GM18498 (cell line): ENCODE measurements at regions not wholly inside any gene's neighbourhood (a gene's known extent, or its start where the extent isn't known, plus 50 kb on each side); places are given as distances from the start of the nearest gene placed in this dataset.
"Not testable (repeated sequence)": the region's sequence is repeated elsewhere in the genome, so short reads cannot be mapped to it uniquely, and the experiment has no call there.

Experiments used
- ATAC-seq: cut with Tn5 transposase; IDR thresholded peaks from one replicate; pipeline ENCODE4 v1.9.1; 2021; ENCODE audit warnings: mild to moderate bottlenecking, moderate library complexity; ENCODE audit not compliant: unreplicated experiment

DNA sequence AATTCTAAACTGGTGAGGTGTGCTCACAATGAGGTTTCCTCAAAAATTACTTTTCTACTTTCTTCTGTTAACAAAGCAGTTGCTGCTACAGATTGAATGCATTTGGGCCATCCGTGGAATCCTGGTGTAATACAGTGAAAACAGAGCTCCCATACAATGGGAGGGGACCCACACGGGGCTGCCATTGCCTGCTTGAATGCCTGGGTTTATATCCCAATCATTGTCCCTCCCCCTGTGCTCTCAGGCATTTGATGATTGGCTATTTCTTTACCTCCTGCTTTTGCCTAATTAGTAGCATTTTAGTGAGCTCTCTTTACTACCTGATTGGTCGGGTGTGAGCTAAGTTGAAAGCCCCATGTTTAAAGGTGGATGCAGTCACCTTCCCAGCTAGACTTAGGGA is 52.9 kb upstream of the CSF1 start:
- not testable (repeated sequence) for ATAC-seq

DNA sequence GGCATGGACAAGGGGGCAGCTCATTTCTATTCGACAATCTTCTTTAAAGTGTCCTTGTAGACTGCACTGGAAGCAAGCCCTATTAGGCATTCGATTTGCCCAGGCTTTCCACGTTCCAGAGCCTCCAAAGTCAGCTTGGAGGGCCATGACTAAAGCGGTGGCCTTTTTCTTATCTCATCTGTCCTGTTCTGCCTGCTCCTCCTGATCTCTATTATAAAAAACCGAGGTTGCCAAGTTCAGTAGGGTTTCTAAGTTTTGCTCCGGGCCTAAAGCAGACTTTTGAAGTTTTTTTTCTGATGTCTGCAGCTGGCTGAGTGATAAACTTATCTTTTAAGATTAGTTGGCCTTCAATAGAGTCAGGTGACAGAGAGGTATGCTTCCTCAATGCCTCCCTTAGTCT is 54.7 kb upstream of the CSF1 start:
- not testable (repeated sequence) for ATAC-seq

GRCh38 chr1:109853972-109854371 is 56.7 kb upstream of the CSF1 start:
- ATAC-seq, result not testable (repeated sequence)

GRCh38 chr1:109852221-109853015 is 58.2 kb upstream of the CSF1 start:
- not testable (repeated sequence) for ATAC-seq

GRCh38 chr1:109850827-109851226 is 59.8 kb upstream of the CSF1 start:
- ATAC-seq, result no peak

DNA sequence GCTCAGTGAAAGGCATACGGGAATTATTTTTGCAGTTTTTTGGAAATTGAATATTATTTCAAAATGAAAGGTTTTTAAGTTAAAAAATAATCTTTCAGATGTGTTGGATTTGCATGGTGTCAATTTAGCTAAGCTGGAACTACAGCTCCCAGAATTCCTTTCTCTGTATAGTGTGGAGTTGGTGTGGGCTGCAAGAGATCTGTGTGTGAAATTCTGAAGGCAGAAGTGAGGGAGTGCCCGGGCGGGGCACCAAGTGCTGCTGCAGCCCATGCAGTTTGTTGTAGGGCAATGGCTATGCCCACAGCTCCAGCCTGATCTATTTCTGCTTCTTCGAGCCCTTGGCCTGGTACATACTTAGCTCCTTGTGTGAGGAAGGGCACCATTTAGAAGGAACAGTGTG is 60.5 kb upstream of the CSF1 start:
- ATAC-seq, result no peak

DNA sequence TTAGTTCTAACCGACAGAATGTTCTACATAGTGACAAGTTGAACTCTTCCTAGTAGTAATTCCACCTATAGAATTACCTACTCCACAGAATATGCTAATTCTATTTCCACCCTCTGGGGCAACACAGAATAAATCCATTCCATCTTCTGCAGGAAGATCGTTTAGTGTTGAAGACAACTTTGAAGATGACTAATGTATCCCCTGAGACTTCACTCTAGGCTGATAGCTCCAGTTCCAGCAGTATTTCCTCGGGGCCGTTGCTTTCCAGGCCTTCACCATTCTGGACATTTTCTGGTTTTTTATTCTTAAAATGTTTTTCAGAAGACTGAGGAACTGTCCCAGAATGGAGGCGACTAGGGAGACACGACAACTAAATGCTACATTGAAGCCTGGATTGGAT is 61.0 kb upstream of the CSF1 start:
- no peak for ATAC-seq

DNA sequence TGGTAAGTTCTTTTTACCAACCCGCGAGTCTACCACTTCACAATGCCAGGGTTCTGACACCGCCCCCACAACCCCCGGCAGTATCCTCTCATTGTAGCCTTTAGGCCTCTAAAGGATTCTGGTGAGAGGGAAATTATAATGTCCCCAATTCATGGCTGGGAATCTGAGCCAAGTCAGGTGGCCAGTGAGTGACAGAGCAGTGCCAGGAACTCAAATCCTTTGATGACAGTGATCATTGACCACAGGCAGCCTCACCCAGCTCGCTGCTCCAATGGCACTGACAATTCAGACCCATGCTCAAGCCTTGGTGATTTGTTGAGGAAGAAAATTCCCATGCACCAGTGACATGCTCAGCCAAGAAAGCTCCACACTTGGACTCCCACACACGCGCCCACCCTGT is 63.4 kb upstream of the CSF1 start:
- ATAC-seq, result no peak

GRCh38 chr1:109846846-109847245 is 63.8 kb upstream of the CSF1 start:
- ATAC-seq, result no peak

GRCh38 chr1:109846162-109846561 is 64.5 kb upstream of the CSF1 start:
- no peak for ATAC-seq

- no peak for ATAC-seq
Observed at GRCh38 chr1:109845658-109846057, 65.0 kb upstream of the CSF1 start.

DNA sequence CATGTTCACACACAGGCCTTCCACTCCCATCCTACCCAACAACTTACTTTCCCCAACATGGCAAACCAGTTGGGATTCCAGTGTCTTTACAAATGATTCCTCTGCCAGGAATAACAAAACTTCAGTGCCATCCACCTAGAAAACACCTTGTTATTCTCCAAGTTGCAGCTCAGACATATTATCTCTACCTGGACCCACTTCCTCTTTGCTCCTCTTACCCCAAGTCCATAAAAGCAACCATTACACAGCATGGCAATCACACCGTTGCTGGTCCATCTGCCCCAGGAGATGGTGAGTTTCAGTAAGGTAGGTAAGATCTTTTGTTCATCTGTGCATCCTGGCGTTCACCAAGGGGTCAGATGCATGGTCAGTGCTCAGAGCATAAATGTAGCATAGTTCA is 66.0 kb upstream of the CSF1 start:
- no peak for ATAC-seq

DNA sequence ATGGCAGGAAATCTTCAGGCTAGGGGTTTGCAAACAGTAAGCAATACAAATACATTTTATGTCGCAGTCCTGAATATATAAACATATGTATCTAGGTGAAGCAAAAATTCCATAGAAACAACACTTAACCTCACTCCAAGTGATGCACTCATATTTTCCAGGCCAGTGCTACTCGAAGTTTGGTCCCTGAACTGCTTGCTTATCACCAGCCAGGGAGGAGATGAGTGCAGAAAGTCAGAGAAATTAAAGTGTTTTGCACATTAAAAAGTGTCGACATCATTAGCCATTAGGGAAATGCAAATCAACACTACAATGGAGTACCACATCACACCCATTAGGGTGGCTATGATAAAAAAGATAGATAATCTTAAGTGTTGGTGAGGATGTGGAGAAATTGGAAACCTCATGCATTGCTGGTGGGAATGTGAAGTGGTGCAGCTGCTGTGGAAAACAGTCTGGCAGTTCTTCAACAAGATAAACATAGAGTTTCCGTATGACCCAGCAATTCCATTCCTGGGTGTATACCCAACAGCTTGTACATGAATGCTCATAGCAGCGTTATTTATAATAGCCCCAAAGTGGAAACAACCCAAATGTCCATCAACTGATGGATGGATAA is 70.5 kb upstream of the CSF1 start:
- no peak for ATAC-seq

DNA sequence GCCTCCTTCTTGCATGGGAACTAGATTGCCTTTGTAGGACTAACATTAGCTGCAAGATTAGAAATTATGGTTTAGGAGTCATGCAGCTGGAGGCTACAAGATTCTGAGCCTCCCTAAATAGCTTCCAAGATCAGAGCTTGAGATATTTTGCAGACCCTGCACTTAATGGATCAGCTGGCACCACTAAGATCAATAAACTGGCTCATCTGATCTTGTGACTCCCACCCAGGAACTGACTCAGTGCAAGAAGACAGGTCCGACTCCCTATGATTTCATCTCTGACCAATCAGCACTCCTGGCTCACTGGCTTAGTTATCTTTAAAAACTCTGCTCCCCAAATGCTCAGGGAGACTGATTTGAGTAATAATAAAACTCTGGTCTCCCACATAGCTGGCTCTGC is 71.4 kb upstream of the CSF1 start:
- ATAC-seq, result not testable (repeated sequence)

GRCh38 chr1:109838838-109839240 is 71.8 kb upstream of the CSF1 start:
- ATAC-seq, result no peak

DNA sequence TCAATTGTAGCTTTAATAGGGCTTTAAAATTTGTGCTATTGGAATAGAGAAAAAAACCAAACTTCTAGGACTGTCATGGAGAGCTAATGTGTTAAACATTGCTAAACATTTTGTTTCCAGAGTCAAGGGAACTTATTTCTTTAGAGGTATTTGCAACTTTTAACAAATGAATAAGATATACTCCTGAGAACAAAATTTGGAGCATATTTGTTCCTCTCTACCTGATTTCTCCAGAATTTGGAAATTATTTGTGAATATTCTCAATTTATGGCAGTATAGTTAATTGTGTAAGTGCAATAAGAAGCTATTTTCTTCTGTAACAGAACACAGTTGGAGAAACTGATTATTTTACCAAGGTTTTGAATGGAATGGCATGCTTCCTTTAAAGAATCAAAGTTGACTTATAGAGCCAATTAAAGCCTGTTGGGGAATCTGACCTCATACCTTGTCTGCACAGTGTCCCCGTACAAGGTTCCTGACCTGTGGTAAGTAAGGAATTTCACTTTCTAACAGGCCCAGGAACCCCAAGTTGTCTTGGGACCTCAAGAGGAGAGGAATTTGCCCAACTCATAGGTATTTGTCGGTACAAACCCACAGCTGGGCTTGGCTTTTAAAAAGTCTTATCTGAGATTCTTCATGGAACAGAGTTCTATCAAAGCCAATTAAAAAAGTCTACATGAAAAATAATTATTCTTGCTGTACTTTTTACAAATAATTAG is 72.6 kb upstream of the CSF1 start:
- no peak for ATAC-seq

GRCh38 chr1:109835645-109836044 is 71.9 kb upstream of the EPS8L3 start:
- not testable (repeated sequence) for ATAC-seq

DNA sequence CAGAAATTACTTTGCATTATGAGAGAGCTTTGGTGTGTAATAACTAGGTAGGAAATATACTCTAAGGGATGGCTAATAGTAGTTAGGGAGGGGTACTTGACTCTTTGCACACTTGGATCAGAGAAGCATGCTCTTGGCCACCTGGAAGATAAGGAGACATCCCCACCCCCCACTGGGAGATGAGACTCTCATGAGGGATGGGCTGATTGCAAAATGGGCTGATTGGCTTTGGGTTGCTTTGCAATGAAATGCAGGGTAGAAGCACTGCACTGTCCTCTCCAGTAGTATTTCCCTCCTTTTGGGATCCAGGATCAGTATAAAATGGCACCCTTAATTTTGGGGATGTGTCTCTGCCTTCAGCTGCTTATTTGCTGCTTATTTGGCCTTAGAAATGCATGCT is 71.2 kb upstream of the EPS8L3 start:
- ATAC-seq, result no peak

DNA sequence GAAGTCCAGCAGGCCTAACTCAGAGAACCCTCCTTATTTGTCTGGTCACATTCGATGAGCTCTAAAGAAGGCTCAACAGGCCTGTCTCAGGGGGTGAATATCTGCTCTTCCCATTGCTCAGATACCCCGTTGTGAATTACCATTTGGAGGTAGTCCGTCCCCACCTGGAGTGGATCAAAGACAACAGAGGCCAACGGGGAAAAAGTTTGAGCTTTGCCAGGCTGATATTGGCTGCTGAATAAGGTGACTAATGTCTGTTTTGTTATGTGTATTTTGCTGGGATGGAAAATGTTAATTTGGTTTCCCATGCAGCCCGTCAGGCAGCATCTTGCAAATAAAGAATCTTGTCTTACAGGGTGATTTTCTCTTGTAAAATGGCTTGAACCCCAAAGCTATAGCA is 69.2 kb upstream of the EPS8L3 start:
- no peak for ATAC-seq

DNA sequence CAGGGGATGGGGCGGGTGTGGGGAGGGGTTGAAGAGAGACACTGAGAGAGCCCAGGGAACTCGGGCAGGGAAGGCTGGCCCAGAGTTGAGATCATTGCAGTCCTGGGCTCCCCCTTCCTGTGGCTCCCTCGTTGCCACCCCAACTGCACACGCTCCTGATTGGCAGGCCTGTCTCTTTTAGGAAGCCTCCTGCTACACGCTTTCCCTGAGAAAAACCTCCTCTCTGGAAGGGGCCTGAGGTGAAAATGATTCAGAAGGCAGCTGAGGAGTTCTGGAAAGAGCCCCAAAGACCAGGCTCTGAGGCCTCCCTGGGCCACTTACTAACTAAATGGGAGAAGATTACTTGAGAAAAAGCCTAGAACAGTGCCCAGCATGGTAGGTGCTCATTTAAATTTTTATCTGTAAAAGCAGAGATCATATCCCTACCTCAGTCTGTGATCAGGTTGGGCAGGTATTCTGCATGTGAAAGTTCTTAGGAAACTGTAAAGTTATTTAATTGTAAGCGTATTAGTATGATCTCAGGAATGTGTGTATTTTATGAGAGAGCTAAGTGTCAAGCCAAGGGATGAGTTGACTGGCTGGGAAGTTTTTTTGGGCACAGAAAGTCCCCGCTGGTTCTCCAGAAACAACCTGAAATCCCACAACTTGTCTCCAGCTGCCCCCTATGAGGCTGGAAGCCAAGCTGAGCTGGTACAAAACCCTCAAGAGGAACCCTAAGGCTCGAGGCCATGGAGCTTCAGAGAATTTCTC is 65.2 kb upstream of the EPS8L3 start:
- ATAC-seq, result no peak

- no peak for ATAC-seq
Observed at GRCh38 chr1:109827986-109828385, 64.3 kb upstream of the EPS8L3 start.
